ENCODE measurements at regions not wholly inside any gene's neighbourhood (a gene's known extent, or its start where the extent isn't known, plus 50 kb on each side); places are given as distances from the start of the nearest gene placed in this dataset.

- no peak overlapping the region for H3K4me3 ChIP-seq (ENCODE audit: low read depth, low read length)
- TF ChIP-seq, protein P1, sequence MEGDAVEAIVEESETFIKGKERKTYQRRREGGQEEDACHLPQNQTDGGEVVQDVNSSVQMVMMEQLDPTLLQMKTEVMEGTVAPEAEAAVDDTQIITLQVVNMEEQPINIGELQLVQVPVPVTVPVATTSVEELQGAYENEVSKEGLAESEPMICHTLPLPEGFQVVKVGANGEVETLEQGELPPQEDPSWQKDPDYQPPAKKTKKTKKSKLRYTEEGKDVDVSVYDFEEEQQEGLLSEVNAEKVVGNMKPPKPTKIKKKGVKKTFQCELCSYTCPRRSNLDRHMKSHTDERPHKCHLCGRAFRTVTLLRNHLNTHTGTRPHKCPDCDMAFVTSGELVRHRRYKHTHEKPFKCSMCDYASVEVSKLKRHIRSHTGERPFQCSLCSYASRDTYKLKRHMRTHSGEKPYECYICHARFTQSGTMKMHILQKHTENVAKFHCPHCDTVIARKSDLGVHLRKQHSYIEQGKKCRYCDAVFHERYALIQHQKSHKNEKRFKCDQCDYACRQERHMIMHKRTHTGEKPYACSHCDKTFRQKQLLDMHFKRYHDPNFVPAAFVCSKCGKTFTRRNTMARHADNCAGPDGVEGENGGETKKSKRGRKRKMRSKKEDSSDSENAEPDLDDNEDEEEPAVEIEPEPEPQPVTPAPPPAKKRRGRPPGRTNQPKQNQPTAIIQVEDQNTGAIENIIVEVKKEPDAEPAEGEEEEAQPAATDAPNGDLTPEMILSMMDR (conservative IDR thresholded peaks at IDR 0.05; ENCODE audit: low read depth, low read length), result no peak
- DNase-seq (ENCODE audit: low read depth), result no peak
These were observed 1201.8 kb upstream of the ZEB2 start for GRCh38 chr2:145721681-145722080.

GRCh38 chr2:145715601-145716000 is 1195.7 kb upstream of the ZEB2 start:
- DNase-seq (ENCODE audit: low read depth), result no peak

DNA sequence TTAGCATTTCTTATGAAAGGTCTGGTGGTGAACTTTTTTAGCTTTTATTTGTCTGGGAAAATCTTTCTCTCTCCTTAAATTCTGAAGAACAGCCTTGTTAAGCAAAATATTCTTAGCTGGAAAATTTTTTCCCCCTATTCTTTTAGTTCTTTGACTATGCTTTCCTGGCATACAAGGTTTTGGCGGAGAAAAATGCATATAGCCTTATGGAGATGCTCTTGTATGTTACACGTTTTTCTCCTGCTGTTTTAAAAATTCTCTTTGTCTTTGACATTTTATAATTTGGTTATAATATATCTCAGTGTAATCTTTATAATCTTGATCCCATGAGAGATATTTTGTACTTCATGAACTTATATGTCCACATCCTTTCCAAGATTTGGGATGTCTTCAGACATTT is 1190.4 kb upstream of the ZEB2 start:
- no peak overlapping the region for H3K4me3 ChIP-seq (ENCODE audit: low read depth, low read length)
- TF ChIP-seq, protein P1 (conservative IDR thresholded peaks at IDR 0.05; ENCODE audit: low read depth, low read length), result no peak
- no peak for DNase-seq (ENCODE audit: low read depth)

More at GRCh38 chr2:145715601-145716000, 1195.7 kb upstream of the ZEB2 start:
- TF ChIP-seq, protein P1 (conservative IDR thresholded peaks at IDR 0.05; ENCODE audit: low read depth, low read length), result no peak
- H3K4me3 ChIP-seq (ENCODE audit: low read depth, low read length), result no peak overlapping the region

DNA sequence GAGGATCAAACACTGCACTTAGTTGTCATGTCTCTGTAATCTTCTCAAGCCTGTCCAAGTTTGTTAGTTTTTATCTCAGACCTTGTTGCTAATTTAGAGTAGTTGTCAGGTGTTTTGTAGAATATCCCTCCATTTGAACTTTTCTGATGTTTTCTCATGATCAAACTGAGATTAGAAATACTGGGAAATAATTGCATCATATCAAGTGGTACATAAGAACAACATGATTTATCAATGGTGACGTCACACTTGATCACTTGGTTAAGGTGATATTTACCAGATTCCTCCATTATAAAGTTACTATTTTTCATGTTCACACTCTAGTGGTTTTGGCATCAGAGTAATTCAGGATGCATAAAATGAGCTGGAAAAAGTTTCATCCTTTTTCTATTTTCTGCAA is 1182.4 kb upstream of the ZEB2 start:
- TF ChIP-seq, protein P1 (conservative IDR thresholded peaks at IDR 0.05; ENCODE audit: low read depth, low read length), result no peak
- no peak overlapping the region for H3K4me3 ChIP-seq (ENCODE audit: low read depth, low read length)
- DNase-seq (ENCODE audit: low read depth), result no peak

DNA sequence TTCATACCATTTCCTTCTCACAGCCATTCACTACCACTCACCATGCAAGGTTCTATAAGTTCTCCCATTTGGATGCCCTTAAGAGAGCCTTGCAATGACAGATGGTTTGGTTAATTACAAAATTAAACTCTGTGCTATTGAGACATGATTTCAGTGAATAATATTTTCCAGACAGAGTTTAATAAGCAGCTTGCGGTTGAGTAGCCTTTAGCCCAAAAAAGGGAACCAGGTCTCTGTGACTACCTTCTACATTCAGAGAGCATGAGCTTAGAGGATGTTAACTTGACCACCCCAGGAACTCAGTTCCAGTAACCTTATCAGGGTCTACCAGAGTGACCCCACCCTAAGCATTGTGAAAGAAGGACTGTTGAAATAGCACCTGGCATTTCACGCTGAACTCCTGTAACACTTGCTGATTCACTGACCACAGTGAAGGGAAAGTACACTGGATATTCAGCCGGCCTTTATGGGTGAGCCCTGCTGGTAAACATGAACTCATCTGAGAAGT is 1173.1 kb upstream of the ZEB2 start:
- H3K4me3 ChIP-seq (ENCODE audit: low read depth, low read length), result no peak overlapping the region
- TF ChIP-seq, protein P1 (conservative IDR thresholded peaks at IDR 0.05; ENCODE audit: low read depth, low read length), result peak; percentile 13
- DNase-seq (ENCODE audit: low read depth), result peak; percentile 93

DNA sequence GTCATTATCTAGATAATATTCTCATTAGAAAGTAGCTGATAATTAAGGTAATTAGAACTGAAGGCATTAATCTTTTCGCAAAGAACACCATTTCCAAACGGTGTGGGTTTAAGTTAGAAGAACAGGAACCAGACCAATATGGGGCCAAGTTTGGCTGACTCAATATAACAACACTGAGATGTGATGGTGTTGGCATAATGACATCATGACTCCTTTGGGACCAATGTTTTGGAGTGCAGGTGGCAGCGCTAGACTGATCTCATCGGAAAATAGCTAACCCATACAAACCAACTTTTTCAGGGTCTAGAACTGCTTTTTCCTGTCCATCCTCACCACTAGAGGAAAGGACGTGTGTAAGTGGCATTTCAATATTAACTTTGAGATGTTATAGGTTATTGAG is 1171.7 kb upstream of the ZEB2 start:
- no peak for DNase-seq (ENCODE audit: low read depth)
- TF ChIP-seq, protein P1 (conservative IDR thresholded peaks at IDR 0.05; ENCODE audit: low read depth, low read length), result no peak
- no peak overlapping the region for H3K4me3 ChIP-seq (ENCODE audit: low read depth, low read length)

DNA sequence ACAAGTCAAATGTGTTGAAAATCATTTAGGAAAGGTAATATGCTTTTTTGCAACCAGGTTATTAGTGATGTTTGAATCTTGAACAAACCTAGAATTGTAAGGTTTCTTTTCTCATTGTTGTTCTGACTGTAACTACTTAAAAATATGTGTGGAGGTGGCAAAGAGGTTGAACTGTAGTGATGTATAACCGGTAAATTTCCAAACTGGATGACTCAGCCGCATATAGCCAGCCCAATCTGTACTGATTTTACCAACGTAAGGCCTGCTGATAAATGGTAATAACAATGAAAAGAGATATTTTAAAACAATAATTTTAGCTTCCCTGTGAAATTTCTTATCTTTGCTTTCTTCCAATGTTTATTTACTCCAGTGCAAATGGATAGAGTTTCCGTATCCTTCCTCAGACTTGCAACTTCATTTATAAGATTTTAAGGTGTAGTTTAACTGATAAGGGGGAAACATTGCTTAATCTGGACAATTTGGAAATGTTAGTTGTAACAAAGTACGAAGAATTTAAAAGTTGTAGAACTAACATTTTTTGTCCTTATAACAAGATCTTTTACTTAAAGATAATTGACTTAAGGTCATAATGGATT is 1170.4 kb upstream of the ZEB2 start:
- DNase-seq (ENCODE audit: low read depth), result no peak

More for the DNA sequence above, 1170.4 kb upstream of the ZEB2 start:
- TF ChIP-seq, protein P1 (conservative IDR thresholded peaks at IDR 0.05; ENCODE audit: low read depth, low read length), result no peak
- H3K4me3 ChIP-seq (ENCODE audit: low read depth, low read length), result no peak overlapping the region
